PC-9 (cell line): ENCODE measurements at regions not wholly inside any gene's neighbourhood (a gene's known extent, or its start where the extent isn't known, plus 50 kb on each side); places are given as distances from the start of the nearest gene placed in this dataset.

ENCODE experiments used
- CTCF ChIP-seq: fragments of 200-600 bp; sonication (generic); conservative IDR thresholded peaks from 2 replicates; pipeline ENCODE4 v1.6.1; 2017; ENCODE audit warnings: mixed run types, antibody characterized with exemption, mild to moderate bottlenecking, moderate library complexity
- EZH2 ChIP-seq: fragments of 200-600 bp; sonication (generic); IDR thresholded peaks from 2 replicates; pipeline ENCODE4 v1.8.0; 2017; ENCODE audit warnings: antibody characterized with exemption, low read depth

GRCh38 chr9:120066315-120066714 is 513.7 kb downstream of the CDK5RAP2 start:
- no peak for TF ChIP-seq CTCF
- TF ChIP-seq EZH2: no peak
